ENCODE measurements at regions not wholly inside any gene's neighbourhood (a gene's known extent, or its start where the extent isn't known, plus 50 kb on each side); places are given as distances from the start of the nearest gene placed in this dataset.

- no peak for DNase-seq (ENCODE audit: low read depth)
- TF ChIP-seq CTCF (conservative IDR thresholded peaks at IDR 0.05; ENCODE audit: low read depth, low read length), result no peak
- H3K4me3 ChIP-seq (ENCODE audit: low read depth, low read length), result no peak overlapping the region
Observed at GRCh38 chr11:131157678-131158077, 212.7 kb upstream of the NTM start.

- no peak overlapping the region for H3K4me3 ChIP-seq (ENCODE audit: low read depth, low read length)
- no peak for TF ChIP-seq CTCF (conservative IDR thresholded peaks at IDR 0.05; ENCODE audit: low read depth, low read length)
- DNase-seq (ENCODE audit: low read depth), result no peak
Observed at GRCh38 chr11:131160846-131161245, 209.6 kb upstream of the NTM start.

GRCh38 chr11:131163613-131164012 lies 206.8 kb upstream of the NTM start:
- H3K4me3 ChIP-seq (ENCODE audit: low read depth, low read length), result no peak overlapping the region
- DNase-seq (ENCODE audit: low read depth), result no peak
- no peak for TF ChIP-seq CTCF (conservative IDR thresholded peaks at IDR 0.05; ENCODE audit: low read depth, low read length)

GRCh38 chr11:131165036-131165435 lies 205.4 kb upstream of the NTM start:
- no peak for DNase-seq (ENCODE audit: low read depth)
- no peak for TF ChIP-seq CTCF (conservative IDR thresholded peaks at IDR 0.05; ENCODE audit: low read depth, low read length)
- H3K4me3 ChIP-seq (ENCODE audit: low read depth, low read length), result no peak overlapping the region

- H3K4me3 ChIP-seq (ENCODE audit: low read depth, low read length), result no peak overlapping the region
- no peak for DNase-seq (ENCODE audit: low read depth)
- TF ChIP-seq CTCF (conservative IDR thresholded peaks at IDR 0.05; ENCODE audit: low read depth, low read length), result no peak
Observed at GRCh38 chr11:131168839-131169713, 201.3 kb upstream of the NTM start.

- TF ChIP-seq CTCF (conservative IDR thresholded peaks at IDR 0.05; ENCODE audit: low read depth, low read length), result no peak
- no peak overlapping the region for H3K4me3 ChIP-seq (ENCODE audit: low read depth, low read length)
- DNase-seq (ENCODE audit: low read depth), result no peak
Observed at GRCh38 chr11:131172011-131172410, 198.4 kb upstream of the NTM start.

GRCh38 chr11:131178020-131178419 lies 192.4 kb upstream of the NTM start:
- no peak overlapping the region for H3K4me3 ChIP-seq (ENCODE audit: low read depth, low read length)
- no peak for TF ChIP-seq CTCF (conservative IDR thresholded peaks at IDR 0.05; ENCODE audit: low read depth, low read length)
- no peak for DNase-seq (ENCODE audit: low read depth)
